ENCODE measurements at regions not wholly inside any gene's neighbourhood (a gene's known extent, or its start where the extent isn't known, plus 50 kb on each side); places are given as distances from the start of the nearest gene placed in this dataset.

DNA sequence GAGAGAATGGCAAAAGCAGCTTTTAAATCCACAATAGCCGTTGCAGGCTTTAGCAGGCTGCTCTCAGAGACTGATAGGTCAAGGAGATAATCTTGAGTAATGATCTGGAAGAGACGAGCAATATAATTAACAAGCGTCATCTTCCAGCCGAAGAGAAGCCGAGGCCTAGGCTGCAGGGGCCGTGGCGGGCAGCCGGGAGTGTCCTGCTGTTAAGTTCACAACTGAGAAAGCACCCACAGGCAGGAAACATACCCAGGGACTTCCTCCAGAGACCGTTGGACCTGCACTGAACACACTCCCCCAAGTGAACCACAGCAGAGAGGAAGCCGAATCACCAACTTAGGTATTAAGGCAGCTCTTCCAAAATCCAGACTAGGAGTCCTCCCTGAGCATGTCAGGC lies 182.3 kb downstream of the IRX2 start:
- no peak for FAIRE-seq
- CTCF ChIA-PET (ENCODE audit: partially characterized antibody), result no interaction called here

More for the DNA sequence above, 182.3 kb downstream of the IRX2 start:
- Histone ChIP-seq H2BK12ac (ENCODE audit: low read depth, low read length) (no peak overlapping the region), H4K5ac (ENCODE audit: insufficient read length, low read depth, low read length) (no peak overlapping the region), H2BK5ac (ENCODE audit: low read depth, low read length) (no peak overlapping the region), H3K4ac (replicated peaks; ENCODE audit: insufficient read length, low read depth, low read length) (no peak overlapping the region), H4K20me1 (replicated peaks in 1 of 2; ENCODE audit: control insufficient read depth in 1 of 2, insufficient read depth in 2 of 2, low read length in 2 of 2) (no peaks in the 10 kb centered on the region), H3K18ac (ENCODE audit: extremely low read depth, low read length) (no peak overlapping the region), H3K27me3 (replicated peaks in 1 of 4; ENCODE audit: control insufficient read depth in 3 of 4, extremely low read depth in 1 of 4, insufficient read depth in 3 of 4, low read length in 3 of 4) (no peaks in the 10 kb centered on the region), H2BK15ac (ENCODE audit: low read length) (no peak overlapping the region), H3K23me2 (ENCODE audit: low read depth, low read length) (no peaks in the 10 kb centered on the region), H2BK120ac (replicated peaks; ENCODE audit: low read depth, low read length) (no peak overlapping the region), H3K9ac (replicated peaks in 1 of 4; ENCODE audit: extremely low read depth in 1 of 4, low read depth in 3 of 4, low read length in 3 of 4) (no peak overlapping the region), H3K27ac (ENCODE audit: low read depth, low read length) (no peak overlapping the region), H2AFZ (ENCODE audit: low read length) (no peak overlapping the region), H3K4me1 (replicated peaks in 1 of 4; ENCODE audit: control insufficient read depth in 3 of 4, insufficient read depth in 4 of 4, low read length in 3 of 4) (peaks cover 0 to 5% (median 2%) of the 10 kb centered on the region in 4 experiments; a peak in 2 of 7 replicates), H4K91ac (replicated peaks; ENCODE audit: insufficient read length, low read length) (no peak overlapping the region), H3K79me2 (ENCODE audit: control insufficient read depth in 1 of 2, insufficient read depth in 2 of 2, low read length in 2 of 2) (no peaks in the 10 kb centered on the region), H3K4me3 (ENCODE audit: extremely low read depth in 1 of 4, insufficient read depth in 2 of 4, low read depth in 3 of 4, low read length in 4 of 4) (no peak overlapping the region), H3K23ac (ENCODE audit: insufficient read length) (no peak overlapping the region), H3K9me3 (ENCODE audit: insufficient read depth in 2 of 2, low read depth in 1 of 2, low read length in 1 of 2) (no peaks in the 10 kb centered on the region), H2AK5ac (ENCODE audit: low read depth, low read length) (no peak overlapping the region), H3K56ac (replicated peaks; ENCODE audit: insufficient read length, low read depth, low read length) (no peak overlapping the region), H3K79me1 (ENCODE audit: low read depth, low read length) (no peaks in the 10 kb centered on the region), H3K36me3 (ENCODE audit: control insufficient read depth in 2 of 4, insufficient read depth in 4 of 4, low read length in 3 of 4) (no peaks in the 10 kb centered on the region), H4K8ac (ENCODE audit: extremely low read depth, insufficient read depth, low read length) (no peak overlapping the region), H3K14ac (ENCODE audit: insufficient read length) (no peak overlapping the region), H2BK20ac (ENCODE audit: low read length) (no peak overlapping the region), H3K4me2 (ENCODE audit: insufficient read depth in 1 of 2, low read depth in 2 of 2, low read length in 2 of 2) (no peak overlapping the region)
- TF ChIP-seq RBBP5 (IDR thresholded peaks at IDR 0.05; ENCODE audit: borderline replicate concordance, low read depth, low read length) (no peak), POLR2AphosphoS5 (IDR thresholded peaks at IDR 0.05; ENCODE audit: low read depth, low read length) (no peak), CEBPB (IDR thresholded peaks at IDR 0.05; ENCODE audit: low read depth, low read length) (no peak), SIN3A (conservative IDR thresholded peaks at IDR 0.05 in 1 of 2, IDR thresholded peaks at IDR 0.05 in 1 of 2; ENCODE audit: low read depth in 1 of 2, low read length in 2 of 2) (no peak), SUZ12 (IDR thresholded peaks at IDR 0.05; ENCODE audit: low read length) (no peak), BCL11A (IDR thresholded peaks at IDR 0.05; ENCODE audit: low read depth in 2 of 2, low read length in 2 of 2) (no peak), SP1 (IDR thresholded peaks at IDR 0.05; ENCODE audit: low read depth, low read length) (no peak)
- POLR2A ChIA-PET (ENCODE audit: partially characterized antibody), result no interaction called here
- no peak for DNase-seq (ENCODE audit: low read depth in 1 of 2, low spot score in 2 of 2)
- 93% methylated on average over 10 of the region's 10 CpGs; no CpG with 5 or more reads in 1 of the 2 experiments for WGBS, 2 experiments (ENCODE audit: extremely low coverage in 1 of 2, insufficient coverage in 1 of 2, insufficient read length in 1 of 2, insufficient replicate concordance in 2 of 2, low coverage in 1 of 2, low lambda C conversion rate in 2 of 2, missing lambda C conversion rate in 1 of 2)

All from H1 (cell line).